HCT116 (cell line): ENCODE measurements at regions not wholly inside any gene's neighbourhood (a gene's known extent, or its start where the extent isn't known, plus 50 kb on each side); places are given as distances from the start of the nearest gene placed in this dataset.

Experiments used
- EZH2 ChIP-seq: fragments of 200-600 bp; sonication (generic); IDR thresholded peaks from 2 replicates; pipeline ENCODE4 v1.6.1; 2017; ENCODE audit warnings: antibody characterized with exemption, mixed run types
- EZH2phosphoT487 ChIP-seq: fragments of 200-600 bp; IDR thresholded peaks from 2 replicates; pipeline ENCODE4 v1.6.1; 2018; ENCODE audit warnings: antibody characterized with exemption, borderline replicate concordance
- POLR2A ChIP-seq: IDR thresholded peaks from 2 replicates; pipeline ENCODE4 v1.7.0; 2011; ENCODE audit warnings: borderline replicate concordance; ENCODE audit not compliant: insufficient read depth, insufficient read length; ENCODE audit errors: extremely low read depth
- POLR2AphosphoS5 ChIP-seq: IDR thresholded peaks from 2 replicates; pipeline ENCODE4 v1.6.1; 2011; ENCODE audit warnings: mild to moderate bottlenecking, low read depth, low read length, moderate library complexity
- SP1 ChIP-seq: IDR thresholded peaks from 2 replicates; pipeline ENCODE4 v1.6.1; 2012; ENCODE audit warnings: low read depth
- ZFX ChIP-seq: fragments of 450-650 bp; IDR thresholded peaks from 2 replicates; pipeline ENCODE4 v1.6.1; 2017
- TF ChIP-seq, protein P1 (sequence below): IDR thresholded peaks from 2 replicates; pipeline ENCODE4 v1.6.1; 2012; ENCODE audit warnings: low read depth
- TF ChIP-seq, protein P2 (sequence below), 3 experiments: fragments of 200-600 bp in 1 of 3; sonication (generic) in 1 of 3; IDR thresholded peaks in 2 of 3; conservative IDR thresholded peaks in 1 of 3; 2 replicates each; pipeline ENCODE4 v1.5.1; 2012 to 2017; ENCODE audit warnings: low read depth in 2 of 3, low read length in 2 of 3, antibody characterized with exemption in 1 of 3, borderline replicate concordance in 1 of 3, control low read depth in 1 of 3, mild to moderate bottlenecking in 1 of 3, mixed read lengths in 1 of 3, mixed run types in 1 of 3, moderate library complexity in 1 of 3; ENCODE audit not compliant: insufficient read depth in 1 of 3
- TF ChIP-seq, protein P3 (sequence below): IDR thresholded peaks from 2 replicates; pipeline ENCODE4 v1.6.1; 2011; ENCODE audit warnings: mild to moderate bottlenecking, low read length, moderate library complexity; ENCODE audit not compliant: insufficient replicate concordance; ENCODE audit errors: extremely low read depth

GRCh38 chr1:95506736-95507414 lies 272.9 kb downstream of the RWDD3 start:
- TF ChIP-seq, protein P1, sequence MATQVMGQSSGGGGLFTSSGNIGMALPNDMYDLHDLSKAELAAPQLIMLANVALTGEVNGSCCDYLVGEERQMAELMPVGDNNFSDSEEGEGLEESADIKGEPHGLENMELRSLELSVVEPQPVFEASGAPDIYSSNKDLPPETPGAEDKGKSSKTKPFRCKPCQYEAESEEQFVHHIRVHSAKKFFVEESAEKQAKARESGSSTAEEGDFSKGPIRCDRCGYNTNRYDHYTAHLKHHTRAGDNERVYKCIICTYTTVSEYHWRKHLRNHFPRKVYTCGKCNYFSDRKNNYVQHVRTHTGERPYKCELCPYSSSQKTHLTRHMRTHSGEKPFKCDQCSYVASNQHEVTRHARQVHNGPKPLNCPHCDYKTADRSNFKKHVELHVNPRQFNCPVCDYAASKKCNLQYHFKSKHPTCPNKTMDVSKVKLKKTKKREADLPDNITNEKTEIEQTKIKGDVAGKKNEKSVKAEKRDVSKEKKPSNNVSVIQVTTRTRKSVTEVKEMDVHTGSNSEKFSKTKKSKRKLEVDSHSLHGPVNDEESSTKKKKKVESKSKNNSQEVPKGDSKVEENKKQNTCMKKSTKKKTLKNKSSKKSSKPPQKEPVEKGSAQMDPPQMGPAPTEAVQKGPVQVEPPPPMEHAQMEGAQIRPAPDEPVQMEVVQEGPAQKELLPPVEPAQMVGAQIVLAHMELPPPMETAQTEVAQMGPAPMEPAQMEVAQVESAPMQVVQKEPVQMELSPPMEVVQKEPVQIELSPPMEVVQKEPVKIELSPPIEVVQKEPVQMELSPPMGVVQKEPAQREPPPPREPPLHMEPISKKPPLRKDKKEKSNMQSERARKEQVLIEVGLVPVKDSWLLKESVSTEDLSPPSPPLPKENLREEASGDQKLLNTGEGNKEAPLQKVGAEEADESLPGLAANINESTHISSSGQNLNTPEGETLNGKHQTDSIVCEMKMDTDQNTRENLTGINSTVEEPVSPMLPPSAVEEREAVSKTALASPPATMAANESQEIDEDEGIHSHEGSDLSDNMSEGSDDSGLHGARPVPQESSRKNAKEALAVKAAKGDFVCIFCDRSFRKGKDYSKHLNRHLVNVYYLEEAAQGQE = no peak
- TF ChIP-seq EZH2phosphoT487 (no peak), POLR2A (no peak), EZH2 (no peak), POLR2AphosphoS5 (no peak), SP1 (no peak), ZFX (no peak)
- TF ChIP-seq, protein P2, sequence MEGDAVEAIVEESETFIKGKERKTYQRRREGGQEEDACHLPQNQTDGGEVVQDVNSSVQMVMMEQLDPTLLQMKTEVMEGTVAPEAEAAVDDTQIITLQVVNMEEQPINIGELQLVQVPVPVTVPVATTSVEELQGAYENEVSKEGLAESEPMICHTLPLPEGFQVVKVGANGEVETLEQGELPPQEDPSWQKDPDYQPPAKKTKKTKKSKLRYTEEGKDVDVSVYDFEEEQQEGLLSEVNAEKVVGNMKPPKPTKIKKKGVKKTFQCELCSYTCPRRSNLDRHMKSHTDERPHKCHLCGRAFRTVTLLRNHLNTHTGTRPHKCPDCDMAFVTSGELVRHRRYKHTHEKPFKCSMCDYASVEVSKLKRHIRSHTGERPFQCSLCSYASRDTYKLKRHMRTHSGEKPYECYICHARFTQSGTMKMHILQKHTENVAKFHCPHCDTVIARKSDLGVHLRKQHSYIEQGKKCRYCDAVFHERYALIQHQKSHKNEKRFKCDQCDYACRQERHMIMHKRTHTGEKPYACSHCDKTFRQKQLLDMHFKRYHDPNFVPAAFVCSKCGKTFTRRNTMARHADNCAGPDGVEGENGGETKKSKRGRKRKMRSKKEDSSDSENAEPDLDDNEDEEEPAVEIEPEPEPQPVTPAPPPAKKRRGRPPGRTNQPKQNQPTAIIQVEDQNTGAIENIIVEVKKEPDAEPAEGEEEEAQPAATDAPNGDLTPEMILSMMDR (IDR thresholded peaks at IDR 0.05 in 2 of 3, conservative IDR thresholded peaks at IDR 0.05 in 1 of 3; ENCODE audit: borderline replicate concordance in 1 of 3, insufficient read depth in 1 of 3, low read depth in 2 of 3, low read length in 2 of 3) = no peak
- TF ChIP-seq, protein P3, sequence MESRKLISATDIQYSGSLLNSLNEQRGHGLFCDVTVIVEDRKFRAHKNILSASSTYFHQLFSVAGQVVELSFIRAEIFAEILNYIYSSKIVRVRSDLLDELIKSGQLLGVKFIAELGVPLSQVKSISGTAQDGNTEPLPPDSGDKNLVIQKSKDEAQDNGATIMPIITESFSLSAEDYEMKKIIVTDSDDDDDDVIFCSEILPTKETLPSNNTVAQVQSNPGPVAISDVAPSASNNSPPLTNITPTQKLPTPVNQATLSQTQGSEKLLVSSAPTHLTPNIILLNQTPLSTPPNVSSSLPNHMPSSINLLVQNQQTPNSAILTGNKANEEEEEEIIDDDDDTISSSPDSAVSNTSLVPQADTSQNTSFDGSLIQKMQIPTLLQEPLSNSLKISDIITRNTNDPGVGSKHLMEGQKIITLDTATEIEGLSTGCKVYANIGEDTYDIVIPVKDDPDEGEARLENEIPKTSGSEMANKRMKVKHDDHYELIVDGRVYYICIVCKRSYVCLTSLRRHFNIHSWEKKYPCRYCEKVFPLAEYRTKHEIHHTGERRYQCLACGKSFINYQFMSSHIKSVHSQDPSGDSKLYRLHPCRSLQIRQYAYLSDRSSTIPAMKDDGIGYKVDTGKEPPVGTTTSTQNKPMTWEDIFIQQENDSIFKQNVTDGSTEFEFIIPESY = no peak
